Fibroblast of lung (primary cell): ENCODE measurements at regions not wholly inside any gene's neighbourhood (a gene's known extent, or its start where the extent isn't known, plus 50 kb on each side); places are given as distances from the start of the nearest gene placed in this dataset.
A peak's percentile ranks its signal among the peaks of the same experiment; 100 is the strongest.

ENCODE experiments used
- DNase-seq, 2 donors: peaks; one replicate each; pipeline versions ENCODE4 v3.0.0 to v3.0.0-alpha.2; 2010; ENCODE audit warnings: low read depth in 2 of 2
- H2AFZ ChIP-seq: 2 replicates; pipeline ENCODE4 v1.5.1; 2012; ENCODE audit warnings: low read length, control low read depth, inconsistent platforms
- H3K27ac ChIP-seq: 2 replicates; pipeline ENCODE4 v1.5.1; 2011; ENCODE audit warnings: low read length, control low read depth; ENCODE audit not compliant: insufficient read depth
- H3K27me3 ChIP-seq: 2 replicates; pipeline ENCODE4 v1.5.1; 2011; ENCODE audit warnings: mild to moderate bottlenecking, low read length; ENCODE audit not compliant: control insufficient read depth, insufficient read depth
- H3K36me3 ChIP-seq: 2 replicates; pipeline ENCODE4 v1.5.1; 2011; ENCODE audit warnings: low read length; ENCODE audit not compliant: control insufficient read depth, insufficient read depth
- H3K4me1 ChIP-seq: 2 replicates; pipeline ENCODE4 v1.5.1; 2011; ENCODE audit warnings: low read length; ENCODE audit not compliant: control insufficient read depth, insufficient read depth; ENCODE audit errors: extremely low read depth
- H3K4me2 ChIP-seq: 2 replicates; pipeline ENCODE4 v1.5.1; 2011; ENCODE audit warnings: low read length, control low read depth; ENCODE audit not compliant: insufficient read depth; ENCODE audit errors: extremely low read depth
- H3K4me3 ChIP-seq, 4 experiments: fragments of 200-600 bp in 1 of 4; sonication (generic) in 1 of 4; replicated peaks in 1 of 4; 2 replicates each; pipeline ENCODE4 v1.5.1; 2011 to 2016; ENCODE audit warnings: low read length in 4 of 4, low read depth in 3 of 4, mild to moderate bottlenecking in 3 of 4, control low read depth in 2 of 4, inconsistent platforms in 1 of 4, mixed read lengths in 1 of 4; ENCODE audit not compliant: insufficient read depth in 1 of 4; ENCODE audit errors: control extremely low read depth in 1 of 4
- H3K79me2 ChIP-seq: 2 replicates; pipeline ENCODE4 v1.5.1; 2012; ENCODE audit warnings: mild to moderate bottlenecking, low read length, inconsistent platforms; ENCODE audit not compliant: control insufficient read depth, insufficient read depth
- H3K9ac ChIP-seq: 2 replicates; pipeline ENCODE4 v1.5.1; 2011; ENCODE audit warnings: mild to moderate bottlenecking, low read length, control low read depth; ENCODE audit not compliant: insufficient read depth
- H3K9me3 ChIP-seq: 2 replicates; pipeline ENCODE4 v1.5.1; 2012; ENCODE audit warnings: low read depth, low read length; ENCODE audit not compliant: control insufficient read depth, insufficient read depth
- H4K20me1 ChIP-seq: 2 replicates; pipeline ENCODE4 v1.5.1; 2011; ENCODE audit warnings: low read length; ENCODE audit not compliant: control insufficient read depth, insufficient read depth; ENCODE audit errors: extremely low read depth
- CTCF ChIP-seq, 2 donors: IDR thresholded peaks in 1 of 2; conservative IDR thresholded peaks in 1 of 2; 1 replicate in 1 of 2; 2 replicates in 1 of 2; pipeline ENCODE4 v1.5.1; 2011 to 2012; ENCODE audit warnings: low read length in 2 of 2, control low read depth in 1 of 2, inconsistent platforms in 1 of 2, low read depth in 1 of 2, mild to moderate bottlenecking in 1 of 2
- EZH2 ChIP-seq: IDR thresholded peaks from 2 replicates; pipeline ENCODE4 v1.5.1; 2012; ENCODE audit warnings: low read length, control low read depth, mild to moderate bottlenecking; ENCODE audit errors: missing control alignments

GRCh38 chr11:57871231-57871630 is 109.6 kb downstream of the CTNND1 start:
- H3K9me3 ChIP-seq: no peaks in the 10 kb centered on the region
- H2AFZ ChIP-seq: no peak overlapping the region
- H4K20me1 ChIP-seq: no peaks in the 10 kb centered on the region
- no peak overlapping the region for H3K4me3 ChIP-seq
- H3K4me2 ChIP-seq: no peak overlapping the region
- no peaks in the 10 kb centered on the region for H3K27me3 ChIP-seq
- H3K9ac ChIP-seq: no peak overlapping the region
- no peaks in the 10 kb centered on the region for H3K79me2 ChIP-seq
- no peak for DNase-seq
- no peak overlapping the region for H3K27ac ChIP-seq
- H3K36me3 ChIP-seq: no peaks in the 10 kb centered on the region
- no peaks in the 10 kb centered on the region for H3K4me1 ChIP-seq
- TF ChIP-seq EZH2: no peak

GRCh38 chr11:57873196-57873911 is 111.8 kb downstream of the CTNND1 start:
- H3K27ac ChIP-seq: no peak overlapping the region
- no peak for TF ChIP-seq EZH2
- no peak for TF ChIP-seq CTCF (conservative IDR thresholded peaks at IDR 0.05 in 1 of 2, IDR thresholded peaks at IDR 0.05 in 1 of 2; ENCODE audit: low read depth in 1 of 2, low read length in 2 of 2)
- peak in 1 of 2 donors; percentile 6 for DNase-seq
- H3K4me3 ChIP-seq: no peak overlapping the region
- H2AFZ ChIP-seq: no peak overlapping the region
- H3K9me3 ChIP-seq: no peaks in the 10 kb centered on the region
- no peaks in the 10 kb centered on the region for H3K4me1 ChIP-seq
- H3K9ac ChIP-seq: no peak overlapping the region
- no peaks in the 10 kb centered on the region for H3K79me2 ChIP-seq
- no peaks in the 10 kb centered on the region for H3K27me3 ChIP-seq
- H3K36me3 ChIP-seq: no peaks in the 10 kb centered on the region
- H3K4me2 ChIP-seq: no peak overlapping the region
- no peaks in the 10 kb centered on the region for H4K20me1 ChIP-seq

- H3K36me3 ChIP-seq: no peaks in the 10 kb centered on the region
- TF ChIP-seq EZH2 (no peak), CTCF (conservative IDR thresholded peaks at IDR 0.05 in 1 of 2, IDR thresholded peaks at IDR 0.05 in 1 of 2; ENCODE audit: low read depth in 1 of 2, low read length in 2 of 2) (no peak)
- no peak overlapping the region for H2AFZ ChIP-seq
- H3K9me3 ChIP-seq: no peaks in the 10 kb centered on the region
- no peaks in the 10 kb centered on the region for H3K79me2 ChIP-seq
- no peak overlapping the region for H3K27ac ChIP-seq
- H3K4me3 ChIP-seq: no peak overlapping the region
- no peak overlapping the region for H3K9ac ChIP-seq
- DNase-seq: no peak
- no peaks in the 10 kb centered on the region for H4K20me1 ChIP-seq
- no peak overlapping the region for H3K4me2 ChIP-seq
- no peaks in the 10 kb centered on the region for H3K4me1 ChIP-seq
- H3K27me3 ChIP-seq: no peaks in the 10 kb centered on the region
Measured at GRCh38 chr11:57874981-57875380, 113.4 kb downstream of the CTNND1 start.
